ENCODE measurements at regions not wholly inside any gene's neighbourhood (a gene's known extent, or its start where the extent isn't known, plus 50 kb on each side); places are given as distances from the start of the nearest gene placed in this dataset.

GRCh38 chr3:188091746-188092145, 62.2 kb upstream of the LPP start:
- TF ChIP-seq ZNF558 (tag by site-specific recombination; IDR thresholded peaks at IDR 0.05) (no peak), ZNF202 (tag by site-specific recombination; IDR thresholded peaks at IDR 0.05; ENCODE audit: borderline replicate concordance) (no peak)

Data from HEK293 (cell line).